ENCODE measurements at regions not wholly inside any gene's neighbourhood (a gene's known extent, or its start where the extent isn't known, plus 50 kb on each side); places are given as distances from the start of the nearest gene placed in this dataset.

- TF ChIP-seq CTCF (IDR thresholded peaks at IDR 0.05), result peak; percentile 61 to 74 (median 67)
- TF ChIP-seq POLR2A (IDR thresholded peaks at IDR 0.05), result no peak
- no peak for TF ChIP-seq EP300 (IDR thresholded peaks at IDR 0.05)
- TF ChIP-seq POLR2AphosphoS5 (IDR thresholded peaks at IDR 0.05), result no peak
- no peak overlapping the region for H3K27ac ChIP-seq
- H3K4me1 ChIP-seq, result peaks cover 0 to 4% (median 2%) of the 10 kb centered on the region in 4 donors
- 33 to 36% methylated on average over 15 of the region's 15 CpGs for whole genome bisulfite sequencing, 2 donors
- no peak overlapping the region for H3K4me3 ChIP-seq
- H3K9me3 ChIP-seq, result no peaks in the 10 kb centered on the region
- ATAC-seq (ENCODE audit: low FRiP score in 2 of 2), result peak in 1 of 2 donors; percentile 71
- H3K27me3 ChIP-seq, result no peaks in the 10 kb centered on the region
- no peaks in the 10 kb centered on the region for H3K36me3 ChIP-seq
- peak; percentile 53 to 57 for DNase-seq
Measured at GRCh38 chr20:16801919-16802651, 53.9 kb downstream of the OTOR start.

DNA sequence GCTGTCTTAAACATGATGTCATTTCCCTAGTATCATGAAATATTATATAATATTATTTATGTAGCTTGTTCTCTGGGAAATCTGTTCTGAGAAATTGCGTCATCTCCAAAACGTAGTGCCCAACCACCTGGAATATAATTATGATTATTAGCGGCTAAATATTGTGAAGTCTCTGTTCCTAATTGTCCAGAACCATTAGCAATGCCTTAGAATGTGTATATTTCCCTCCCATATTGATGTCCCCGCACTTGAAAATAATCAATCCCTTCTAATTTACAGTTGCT is 54.4 kb downstream of the OTOR start:
- no peaks in the 10 kb centered on the region for H3K27me3 ChIP-seq
- no peak for DNase-seq
- 59 to 65% methylated on average over 4 of the region's 4 CpGs for WGBS, 2 donors
- TF ChIP-seq POLR2AphosphoS5 (IDR thresholded peaks at IDR 0.05), result no peak
- TF ChIP-seq POLR2A (IDR thresholded peaks at IDR 0.05), result no peak
- no peak for TF ChIP-seq CTCF (IDR thresholded peaks at IDR 0.05)
- no peak for TF ChIP-seq EP300 (IDR thresholded peaks at IDR 0.05)
- ATAC-seq (ENCODE audit: low FRiP score in 2 of 2), result no peak
- H3K4me1 ChIP-seq, result peaks cover 0 to 4% (median 2%) of the 10 kb centered on the region in 4 donors
- H3K9me3 ChIP-seq, result no peaks in the 10 kb centered on the region
- no peak overlapping the region for H3K4me3 ChIP-seq
- H3K27ac ChIP-seq, result no peak overlapping the region
- H3K36me3 ChIP-seq, result no peaks in the 10 kb centered on the region

DNA sequence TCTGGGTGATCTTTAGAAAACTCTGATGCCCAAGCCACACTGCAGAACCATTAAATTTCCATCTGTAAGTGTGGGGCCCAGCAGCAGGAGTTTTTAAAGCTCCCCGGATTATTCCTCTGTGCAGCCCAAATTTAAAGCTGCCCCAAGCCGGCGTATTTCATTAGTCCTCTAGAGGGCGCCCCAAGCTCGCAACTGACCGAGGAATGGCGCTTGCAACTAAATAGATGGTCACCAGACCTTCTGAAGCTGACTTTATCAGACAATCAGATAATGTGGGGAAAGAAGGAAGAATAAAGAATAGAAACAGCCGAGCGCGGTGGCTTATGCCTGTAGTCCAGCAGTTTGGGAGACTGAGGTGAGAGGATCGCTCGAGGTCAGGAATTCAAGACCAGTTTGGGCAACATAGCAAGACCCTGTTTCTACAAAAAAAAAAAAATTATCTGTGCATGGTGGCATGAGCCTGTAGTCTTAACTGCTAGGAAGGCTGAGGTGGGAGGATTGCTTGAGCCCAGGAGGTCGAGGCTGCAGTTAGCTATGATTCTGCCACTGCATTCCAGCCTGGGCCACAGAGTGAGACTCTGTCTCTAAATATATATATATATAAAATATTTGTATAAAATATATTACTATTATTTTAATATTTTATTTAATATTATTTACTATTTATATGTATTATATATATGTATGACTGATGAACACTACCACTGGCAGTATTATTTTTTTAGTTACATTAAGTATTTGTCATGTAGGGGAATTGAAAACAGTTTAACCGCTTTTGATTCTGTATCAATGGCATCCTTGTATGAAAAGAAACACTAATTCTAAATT is 56.0 kb downstream of the OTOR start:
- Histone ChIP-seq H3K9me3 (no peaks in the 10 kb centered on the region), H3K4me1 (peaks cover 0 to 4% (median 2%) of the 10 kb centered on the region in 4 donors), H3K27ac (no peak overlapping the region), H3K36me3 (no peaks in the 10 kb centered on the region), H3K4me3 (no peak overlapping the region), H3K27me3 (no peaks in the 10 kb centered on the region)
- 18 to 21% methylated on average over 14 of the region's 14 CpGs for WGBS, 2 donors
- ATAC-seq (ENCODE audit: low FRiP score in 2 of 2) (peak in 1 of 2 donors; percentile 76), DNase-seq (peak in 1 of 2 donors; percentile 45)
- TF ChIP-seq EP300 (IDR thresholded peaks at IDR 0.05) (no peak), CTCF (IDR thresholded peaks at IDR 0.05) (peak; percentile 23 to 73 (median 64))

- 63 to 66% methylated on average over 6 of the region's 6 CpGs for WGBS, 2 donors
- TF ChIP-seq CTCF (IDR thresholded peaks at IDR 0.05), result no peak
- TF ChIP-seq POLR2AphosphoS5 (IDR thresholded peaks at IDR 0.05), result no peak
- TF ChIP-seq POLR2A (IDR thresholded peaks at IDR 0.05), result no peak
- TF ChIP-seq EP300 (IDR thresholded peaks at IDR 0.05), result no peak
- Histone ChIP-seq H3K9me3 (no peaks in the 10 kb centered on the region), H3K27me3 (no peaks in the 10 kb centered on the region), H3K4me3 (no peak overlapping the region), H3K4me1 (peaks cover 0 to 4% (median 2%) of the 10 kb centered on the region in 4 donors), H3K27ac (no peak overlapping the region), H3K36me3 (no peaks in the 10 kb centered on the region)
- no peak for ATAC-seq (ENCODE audit: low FRiP score in 2 of 2)
- DNase-seq, result no peak
Measured at GRCh38 chr20:16804793-16805187, 56.6 kb downstream of the OTOR start.

Data from upper lobe of left lung (tissue), 6 donors.